Sciatic nerve (tissue), 2 donors: ENCODE measurements at regions not wholly inside any gene's neighbourhood (a gene's known extent, or its start where the extent isn't known, plus 50 kb on each side); places are given as distances from the start of the nearest gene placed in this dataset.
A peak's percentile ranks its signal among the peaks of the same experiment; 100 is the strongest.

ENCODE experiments used
- ATAC-seq: fragments of 200-7000 bp; cut with Tn5 transposase; one replicate; pipeline ENCODE4 v1.9.1; 2020; ENCODE audit warnings: mild to moderate bottlenecking, moderate library complexity
- DNase-seq: peaks from one replicate; pipeline ENCODE4 v3.0.0-alpha.2; 2020; ENCODE audit warnings: low spot score
- intact Hi-C: fragments of 100-400 bp; cut with DNase I; formaldehyde crosslinking; loops from one replicate; pipeline ENCODE4 v1.14.2; 2022
- donor health status: DM: no; HTN: no; CAD: no.
- donor health status: DM: no; HTN: no; CAD: no.

DNA sequence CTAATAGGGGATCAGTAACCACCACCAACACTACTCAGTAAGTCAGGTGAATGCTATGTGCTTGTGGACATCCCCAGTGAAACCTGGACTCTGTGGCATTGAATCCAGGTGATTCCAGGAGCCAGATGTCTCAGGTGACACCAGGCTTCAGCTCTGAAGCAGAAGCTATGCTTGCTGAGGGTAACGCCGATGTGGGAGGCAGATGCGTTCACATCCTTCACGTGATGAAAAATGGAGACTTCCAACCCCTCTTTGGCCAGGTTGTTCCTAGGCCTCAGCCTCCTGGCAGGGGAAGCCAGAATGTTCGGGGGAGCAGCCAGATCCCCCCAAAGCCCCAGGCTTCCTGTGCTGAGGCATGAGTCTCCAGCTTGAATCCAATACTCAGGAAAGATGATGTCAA lies 209.8 kb upstream of the PDE10A start:
- no peak for DNase-seq
- ATAC-seq = peak; percentile 20

DNA sequence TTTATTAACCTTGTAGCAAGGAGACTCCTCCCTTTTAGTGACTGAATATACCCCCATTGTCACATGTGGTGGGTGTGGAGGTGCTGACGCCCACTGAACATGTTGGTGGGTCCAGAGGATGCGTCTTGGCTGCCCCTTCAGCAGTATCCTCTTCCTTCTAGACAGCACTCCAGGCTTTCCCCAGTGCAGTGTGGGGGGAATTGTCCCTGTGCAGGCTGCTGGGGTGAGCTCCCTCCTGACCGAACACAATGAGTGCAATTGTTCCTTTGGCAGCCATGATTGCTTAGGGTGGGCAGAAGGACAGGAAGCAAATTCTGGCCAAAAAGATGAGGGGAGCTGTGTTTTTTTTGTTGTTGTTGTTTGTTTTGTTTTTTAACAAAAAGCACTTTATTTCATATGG lies 209.3 kb upstream of the PDE10A start:
- intact Hi-C loops = no loop called here
- DNase-seq (peak; percentile 67), ATAC-seq (peak; percentile 95)

More for the DNA sequence above, 209.8 kb upstream of the PDE10A start:
- intact Hi-C loops = no loop called here

DNA sequence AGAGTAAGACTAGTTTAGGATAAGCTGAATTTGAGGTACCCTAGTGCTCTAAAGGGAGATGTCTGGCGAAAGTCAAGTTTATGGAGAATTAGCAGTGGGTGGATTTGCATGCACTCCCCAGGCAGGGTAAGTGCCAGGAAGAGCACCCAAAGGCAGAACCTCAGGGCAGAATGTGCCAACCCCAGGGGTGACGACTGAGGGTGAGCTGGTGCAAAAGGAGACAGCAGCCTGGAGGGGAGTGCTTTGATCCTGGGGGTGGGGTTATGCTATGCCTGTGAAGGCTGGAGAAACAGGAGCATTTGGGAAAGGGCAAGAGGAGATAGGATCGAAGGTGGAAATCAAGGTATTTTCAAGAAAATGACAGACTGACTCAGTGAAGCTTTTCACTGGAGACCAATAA lies 208.5 kb upstream of the PDE10A start:
- DNase-seq (no peak), ATAC-seq (no peak)
- intact Hi-C loops = no loop called here

DNA sequence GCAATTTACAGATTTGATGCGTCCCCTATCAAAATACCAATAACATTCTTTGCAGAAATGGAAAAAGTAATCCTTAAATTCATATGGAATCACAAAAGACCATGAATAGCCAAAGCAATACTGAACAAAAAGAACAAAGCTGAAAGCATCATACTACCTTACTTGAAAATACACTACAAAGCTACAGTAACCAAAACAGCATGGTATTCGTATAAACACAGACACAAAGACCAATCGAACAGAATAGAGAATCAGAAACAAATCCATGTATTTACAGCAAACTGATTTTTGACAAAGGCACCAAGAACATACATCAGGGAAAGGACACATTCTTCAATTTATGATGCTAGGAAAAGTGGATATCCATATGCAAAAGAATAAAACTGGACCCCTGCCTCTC lies 206.5 kb upstream of the PDE10A start:
- no peak for ATAC-seq
- intact Hi-C loops = no loop called here
- no peak for DNase-seq

DNA sequence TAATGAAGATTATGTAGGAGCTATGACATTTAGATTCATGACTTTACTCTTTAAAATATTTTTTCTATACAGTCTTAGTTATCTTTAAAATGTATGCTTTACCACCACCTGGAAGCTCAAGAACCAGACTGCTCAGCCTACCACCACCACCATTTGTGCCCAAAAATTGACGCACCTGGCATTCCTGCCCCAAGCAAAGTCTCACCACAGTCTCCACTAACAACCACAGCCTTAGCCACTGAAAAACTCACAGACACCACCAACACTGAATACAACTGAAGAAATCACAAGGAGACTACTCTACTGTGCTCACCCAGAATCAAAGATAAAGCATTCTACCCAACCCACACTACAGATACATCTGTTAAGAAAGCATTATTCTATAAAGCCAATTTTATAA lies 201.9 kb upstream of the PDE10A start:
- DNase-seq (no peak), ATAC-seq (no peak)
- intact Hi-C loops = no loop called here

DNA sequence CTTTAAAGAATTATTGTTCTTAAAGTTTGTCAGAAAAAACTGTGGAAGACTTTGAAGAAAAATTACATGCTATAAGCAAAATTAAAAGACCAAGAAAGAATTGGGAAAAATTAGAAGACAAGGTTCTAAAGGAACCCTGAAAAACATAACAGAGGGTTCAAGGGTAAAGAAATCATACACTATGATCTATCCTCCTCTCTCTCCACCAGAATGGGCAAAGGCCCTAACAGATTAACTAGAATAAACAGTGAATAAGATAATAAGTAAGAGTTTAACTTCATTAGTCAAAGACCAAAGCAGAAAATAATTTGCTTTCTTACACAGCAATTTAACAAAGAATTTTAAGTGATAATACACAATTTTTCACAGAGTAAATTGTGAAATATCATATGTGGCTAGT lies 201.2 kb upstream of the PDE10A start:
- intact Hi-C loops = no loop called here
- ATAC-seq (no peak), DNase-seq (no peak)

DNA sequence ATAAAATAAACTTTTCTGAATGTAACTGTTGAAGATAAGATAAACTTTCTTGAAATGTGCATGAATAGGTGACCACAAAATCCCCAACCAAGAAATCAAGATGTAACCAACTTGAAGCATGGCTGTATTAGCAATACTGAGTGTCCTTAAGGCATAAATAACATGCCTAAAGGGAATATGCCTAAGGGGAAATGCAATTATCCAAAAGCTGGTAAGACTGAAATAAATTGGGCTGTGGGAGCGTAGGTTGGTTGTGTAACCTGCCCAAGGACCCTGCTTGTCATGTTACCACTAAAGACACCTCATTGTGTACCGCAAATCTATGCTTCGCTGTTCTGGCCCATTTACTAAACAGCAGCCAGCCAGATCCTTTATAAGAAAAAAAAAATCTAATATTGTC lies 200.8 kb upstream of the PDE10A start:
- intact Hi-C loops = no loop called here
- no peak for DNase-seq
- ATAC-seq = no peak

DNA sequence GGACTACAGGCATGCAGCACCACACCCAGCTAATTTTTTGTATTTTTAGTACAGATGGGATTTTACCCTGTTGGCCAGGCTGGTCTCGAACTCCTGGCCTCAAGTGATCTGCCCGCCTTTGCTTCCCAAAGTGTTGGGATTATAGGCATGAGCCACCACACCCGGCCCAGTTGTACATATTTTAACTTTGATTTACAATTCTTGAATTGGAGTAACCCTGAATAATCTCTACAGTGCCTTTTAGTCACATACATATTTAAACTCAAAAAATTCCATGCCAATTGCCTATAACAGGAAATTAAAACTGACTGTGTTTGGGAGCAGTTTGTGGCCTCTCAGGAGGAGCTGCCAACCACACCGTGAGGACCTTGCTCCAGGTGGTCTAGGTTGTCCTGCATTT lies 199.8 kb upstream of the PDE10A start:
- intact Hi-C loops = no loop called here
- ATAC-seq = no peak
- no peak for DNase-seq

DNA sequence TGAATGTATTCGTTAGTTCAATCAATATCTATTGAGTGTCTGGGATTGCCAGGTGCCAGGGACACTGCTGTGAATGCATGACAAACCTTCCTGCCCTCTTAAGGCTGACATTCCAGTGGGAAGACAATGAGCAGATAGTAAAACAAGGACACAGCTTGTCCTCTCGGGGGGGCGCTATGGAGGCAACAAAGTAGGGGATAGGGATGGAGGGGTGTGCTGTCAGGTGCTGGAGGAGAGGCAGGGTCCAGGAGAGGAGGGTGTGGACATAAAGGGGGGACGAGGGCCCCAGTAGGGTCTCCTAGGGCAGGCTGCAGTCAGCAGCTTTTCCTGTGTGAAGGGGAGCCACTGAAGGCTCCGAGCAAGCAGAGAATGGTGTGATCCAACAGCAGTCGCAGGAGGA lies 198.2 kb upstream of the PDE10A start:
- ATAC-seq (no peak), DNase-seq (no peak)
- intact Hi-C loops = no loop called here

DNA sequence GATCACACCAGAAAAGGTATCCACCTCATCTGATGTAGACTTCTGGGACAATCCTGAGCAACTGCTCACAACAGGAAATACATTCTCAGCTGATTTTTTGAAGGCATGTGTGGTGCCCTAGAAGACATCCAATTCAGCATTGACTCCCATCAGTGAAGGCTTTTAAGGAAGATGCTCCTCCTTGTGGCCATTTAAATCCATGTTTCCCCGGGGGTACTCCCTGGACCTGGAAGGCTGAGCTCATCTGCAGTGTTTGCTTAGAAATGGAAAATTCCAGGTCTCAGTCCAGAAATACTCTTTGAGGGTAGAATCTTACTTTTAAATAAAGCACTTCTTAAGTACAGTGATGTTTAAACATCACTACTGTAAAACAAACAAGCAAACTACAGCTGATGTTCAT lies 195.5 kb upstream of the PDE10A start:
- peak; percentile 31 for ATAC-seq
- no peak for DNase-seq
- intact Hi-C loops = no loop called here

DNA sequence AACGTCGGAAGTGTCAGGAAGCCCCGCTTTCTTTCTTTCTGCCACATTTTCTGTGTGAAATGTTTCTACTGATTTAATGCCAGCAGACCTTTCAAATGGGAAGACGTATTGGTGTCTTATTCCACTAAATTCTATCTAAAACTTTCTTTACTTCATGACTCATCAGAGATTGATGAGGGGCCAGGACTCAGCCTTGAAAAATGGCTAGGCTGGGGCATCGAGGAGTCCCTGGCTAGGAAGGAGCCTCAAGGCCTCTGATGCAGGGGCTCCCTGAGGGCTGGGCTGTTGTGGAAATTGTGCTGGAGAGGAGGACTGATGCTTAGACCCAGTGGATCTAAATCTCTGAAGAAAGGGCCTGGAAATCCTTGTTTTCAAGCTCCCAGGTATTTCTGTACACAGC lies 192.8 kb upstream of the PDE10A start:
- DNase-seq = no peak
- intact Hi-C loops = no loop called here
- ATAC-seq = no peak

DNA sequence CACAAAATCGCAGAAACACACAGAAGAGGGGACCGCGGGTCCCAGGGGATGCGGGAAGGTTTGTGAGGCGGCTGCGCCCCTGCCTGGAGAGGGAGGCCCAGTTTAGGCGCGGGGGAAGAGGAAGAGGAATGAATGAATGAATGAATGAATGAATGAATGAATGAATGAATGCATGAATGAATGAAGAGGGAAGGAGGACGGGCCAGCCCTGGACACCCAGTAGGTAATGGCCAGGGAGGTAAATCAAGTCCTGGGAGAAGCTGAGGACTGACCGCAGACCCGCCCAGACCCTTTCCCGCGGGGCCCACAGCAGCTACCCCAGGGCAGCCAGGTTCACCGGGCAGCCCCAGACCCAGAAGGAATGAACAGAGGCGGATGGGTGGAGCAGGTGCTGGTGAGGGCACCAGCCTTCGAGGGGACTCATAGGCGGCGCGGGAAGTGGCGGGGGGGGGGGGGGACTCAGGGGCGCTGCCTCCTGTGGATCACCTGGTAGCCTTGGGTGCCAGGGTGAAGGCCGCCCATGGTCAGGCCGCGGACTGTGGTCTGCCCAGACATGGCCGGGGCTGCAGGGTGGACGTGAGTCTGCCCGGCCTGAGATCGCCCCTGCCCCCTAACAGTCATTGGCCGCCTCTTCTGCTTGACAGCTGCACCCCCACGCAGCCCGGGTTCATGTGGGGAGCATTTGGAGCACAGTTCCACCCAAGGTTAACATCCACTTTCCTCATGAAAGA lies 192.0 kb upstream of the PDE10A start:
- DNase-seq (no peak), ATAC-seq (no peak)
- intact Hi-C loops = no loop called here

DNA sequence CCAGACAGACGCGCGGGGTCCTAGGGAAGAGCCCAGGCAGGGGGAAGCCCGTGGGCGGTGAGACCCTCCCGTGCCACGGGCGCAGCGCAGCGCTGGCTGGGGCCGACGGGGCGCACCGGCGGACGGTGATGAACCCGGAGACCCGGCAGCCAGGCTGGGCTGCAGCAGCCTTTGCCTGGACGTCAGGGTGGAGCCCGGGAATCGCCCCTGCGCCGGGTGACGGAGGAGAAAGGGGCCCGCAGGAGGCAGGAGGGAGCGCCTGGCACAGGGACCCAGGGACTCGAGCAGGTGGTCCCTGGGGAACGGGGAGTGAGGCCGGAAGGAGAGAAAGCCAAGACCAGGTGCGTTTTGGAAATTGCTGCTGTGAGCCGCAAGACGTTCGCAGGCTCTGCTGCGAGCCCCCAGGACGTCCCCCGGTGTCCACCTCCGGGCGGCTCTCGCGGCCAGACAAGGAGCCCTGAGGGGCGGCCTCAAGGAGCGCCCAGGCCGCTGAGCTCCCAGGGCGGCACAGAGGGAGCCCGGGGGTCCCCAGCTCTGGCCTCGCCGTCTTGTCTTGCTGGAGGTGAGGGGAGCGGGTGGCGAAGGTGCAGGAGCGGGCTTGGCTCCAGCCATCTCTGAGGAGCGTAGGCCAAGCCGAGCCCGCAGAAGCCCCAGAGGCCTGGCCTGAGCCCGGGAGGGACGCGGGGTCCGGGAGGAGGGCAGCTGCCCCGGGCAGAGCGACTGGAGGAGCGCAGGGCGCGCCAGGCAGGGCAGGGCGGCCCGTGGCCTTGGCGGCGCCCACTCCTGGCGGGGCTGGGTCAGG lies 191.2 kb upstream of the PDE10A start:
- intact Hi-C loops = no loop called here
- ATAC-seq (no peak), DNase-seq (no peak)

DNA sequence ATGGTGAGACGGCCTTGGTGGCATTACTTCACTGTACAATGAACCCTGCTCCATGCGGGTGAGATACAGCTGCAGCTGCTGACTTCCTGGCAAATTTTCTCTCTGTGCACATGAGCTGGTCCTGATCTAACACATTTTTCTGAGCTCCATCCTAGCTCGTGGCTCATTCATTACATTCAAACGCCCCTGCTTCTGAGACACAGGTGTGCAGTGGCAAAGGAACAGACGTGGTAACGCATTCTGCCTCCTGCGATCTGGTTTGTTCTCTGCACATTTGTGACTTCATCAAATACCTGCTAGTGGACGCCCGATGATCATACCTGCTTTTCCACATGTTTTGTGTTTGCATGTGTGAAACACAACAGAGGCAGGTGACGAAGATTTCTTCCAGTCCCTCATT lies 189.6 kb upstream of the PDE10A start:
- DNase-seq (no peak), ATAC-seq (no peak)
- intact Hi-C loops = no loop called here

DNA sequence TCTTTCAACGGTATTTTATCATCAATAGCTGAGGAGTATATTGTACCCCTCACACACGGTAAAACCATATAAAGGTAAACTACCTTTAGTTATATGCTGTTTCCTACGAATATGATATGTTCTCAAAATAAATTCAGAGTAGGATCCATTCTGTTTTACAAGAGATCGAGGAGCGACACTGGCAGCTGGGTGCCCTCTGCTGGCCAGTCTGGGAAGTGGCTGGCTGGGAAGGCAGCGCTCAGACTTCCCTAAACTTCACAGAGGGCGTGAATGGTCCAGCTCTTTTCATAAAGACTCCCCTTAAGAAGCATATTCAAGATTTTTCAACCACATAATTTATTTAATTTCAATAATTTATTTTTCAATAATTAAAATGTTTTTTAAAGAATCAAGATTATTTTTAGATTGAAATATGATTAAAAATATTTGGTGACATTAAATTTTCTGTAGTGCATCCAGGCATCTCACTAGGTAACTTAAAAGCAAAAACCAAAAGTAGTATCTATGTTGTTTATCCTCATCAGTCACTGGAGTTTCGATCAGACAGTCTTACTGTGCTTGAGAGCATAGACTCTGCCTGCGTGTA lies 187.5 kb upstream of the PDE10A start:
- DNase-seq = peak; percentile 87
- peak; percentile 81 for ATAC-seq
- intact Hi-C loops = no loop called here

DNA sequence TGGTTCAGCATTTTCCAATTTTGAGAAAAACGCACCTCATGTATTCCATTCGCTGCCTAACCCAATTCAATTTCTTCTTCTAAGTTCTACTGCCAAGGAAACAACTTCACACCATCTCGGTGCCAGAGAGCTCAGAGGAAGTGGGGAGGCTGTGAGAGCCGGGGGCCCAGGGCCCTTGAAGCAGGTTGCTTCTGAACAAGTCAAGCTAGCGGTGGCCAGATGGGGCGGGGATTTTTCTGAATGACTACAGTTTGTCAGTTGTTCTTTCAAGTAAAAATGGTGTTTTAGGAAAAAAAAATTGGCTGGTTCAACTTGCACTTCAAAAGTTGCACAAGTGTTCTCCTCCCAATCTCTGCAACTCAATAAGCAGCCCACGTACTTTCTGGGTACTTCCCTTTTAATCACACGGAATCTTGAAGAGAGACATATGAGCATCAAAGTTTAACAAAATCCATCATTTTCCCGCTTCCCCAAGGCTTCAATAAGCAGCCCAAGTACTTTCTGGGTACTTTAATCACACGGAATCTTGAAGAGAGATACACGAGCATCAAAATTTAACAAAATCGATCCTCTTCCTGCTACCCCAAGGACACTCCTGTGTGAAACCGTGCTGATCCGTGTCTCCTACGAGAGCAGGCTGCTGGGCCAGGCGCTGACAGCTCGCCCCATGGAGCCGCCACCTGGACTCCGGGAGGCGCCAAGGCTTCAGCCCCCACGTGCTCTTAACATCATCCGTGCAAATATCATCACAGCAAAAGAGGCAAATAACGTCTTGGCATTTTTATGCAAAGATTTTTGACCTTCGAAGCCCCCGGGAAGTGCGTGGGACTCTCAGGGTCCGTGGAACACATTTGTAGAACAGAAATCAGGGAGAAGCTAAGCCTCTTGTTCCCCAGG lies 186.7 kb upstream of the PDE10A start:
- DNase-seq (no peak), ATAC-seq (peak; percentile 27)
- intact Hi-C loops = loop anchor here (10.0 kb wide), 1 partner anchor 405 kb away; no protein-coding TSS in a partner anchor

DNA sequence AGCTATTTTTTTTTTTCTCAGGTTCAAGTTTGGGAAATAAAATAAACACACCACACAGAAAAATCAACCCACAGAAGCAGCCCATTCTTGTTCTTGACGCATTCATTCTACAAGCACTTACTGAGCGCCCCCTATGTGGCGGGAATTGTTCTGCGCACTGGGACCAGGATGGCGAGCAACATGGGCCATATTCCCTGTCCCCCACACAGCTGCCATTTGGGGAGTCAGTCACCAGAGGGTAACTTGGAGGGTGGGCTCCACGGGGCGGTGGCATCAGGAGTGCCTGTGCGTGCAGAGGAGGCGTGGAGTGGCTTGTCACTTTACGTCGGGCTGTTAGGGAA lies 185.0 kb upstream of the PDE10A start:
- ATAC-seq = no peak
- intact Hi-C loops = loop anchor here (10.0 kb wide), 1 partner anchor 403 kb away; no protein-coding TSS in a partner anchor
- no peak for DNase-seq

DNA sequence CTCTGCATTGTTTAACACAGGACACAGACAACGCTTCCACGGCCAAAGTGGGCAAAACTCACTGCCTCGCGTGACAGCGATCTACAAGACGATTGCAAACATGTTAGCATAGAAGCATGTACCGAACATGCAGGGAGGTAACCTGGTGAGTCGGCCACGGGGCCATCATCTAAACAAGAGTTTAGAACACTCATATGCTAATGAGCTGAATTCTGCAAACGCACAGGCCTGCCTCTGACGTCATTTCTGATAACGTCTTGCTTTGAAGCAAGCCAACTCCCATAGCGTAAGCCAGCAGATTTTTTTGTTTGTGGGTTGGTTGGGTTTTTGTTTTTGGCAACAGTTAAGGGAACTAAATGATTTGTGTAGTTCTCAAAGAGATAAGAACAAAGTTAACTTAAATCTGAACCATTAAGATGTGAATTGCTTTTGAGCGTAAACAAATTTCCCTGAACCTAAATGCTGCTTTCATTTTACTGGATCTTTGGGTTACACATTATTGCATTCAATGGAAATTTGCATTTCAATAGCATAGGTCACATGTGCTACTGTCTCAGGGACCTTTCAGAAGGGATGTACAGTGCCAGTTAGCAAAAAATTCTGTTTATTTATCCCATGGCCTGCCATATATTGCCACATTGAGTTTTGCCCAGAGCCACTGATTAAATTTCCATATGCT lies 184.5 kb upstream of the PDE10A start:
- DNase-seq (no peak), ATAC-seq (no peak)
- intact Hi-C loops = loop anchor here (10.0 kb wide), 1 partner anchor 403 kb away; no protein-coding TSS in a partner anchor
